ENCODE measurements at regions not wholly inside any gene's neighbourhood (a gene's known extent, or its start where the extent isn't known, plus 50 kb on each side); places are given as distances from the start of the nearest gene placed in this dataset.

- ChIA-PET CTCF (ENCODE audit: low intra/inter-chr PET ratio, low total read pairs) (no interaction called here), POLR2A (no interaction called here)
- in situ Hi-C loops (cut with HindIII; ENCODE audit: extremely low pct_ligation_motif_present, low pct_unique_long_range_greater_than_20kb), result no loop called here
- WGBS (ENCODE audit: low lambda C conversion rate), result 73% methylated on average over 2 of the region's 2 CpGs
- TF ChIP-seq SNAPC5 (CRISPR knock-in tag; IDR thresholded peaks at IDR 0.05; ENCODE audit: borderline replicate concordance) (no peak), KLF12 (CRISPR knock-in tag; IDR thresholded peaks at IDR 0.05; ENCODE audit: borderline replicate concordance) (no peak), FUBP1 (CRISPR knock-in tag; IDR thresholded peaks at IDR 0.05; ENCODE audit: borderline replicate concordance) (no peak), ZSCAN5A (CRISPR knock-in tag; IDR thresholded peaks at IDR 0.05; ENCODE audit: borderline replicate concordance) (no peak), PLRG1 (conservative IDR thresholded peaks at IDR 0.05) (no peak), CENPX (CRISPR knock-in tag; IDR thresholded peaks at IDR 0.05) (no peak), MAFG (CRISPR knock-in tag; IDR thresholded peaks at IDR 0.05) (no peak), ZNF781 (CRISPR knock-in tag; IDR thresholded peaks at IDR 0.05; ENCODE audit: borderline replicate concordance, not compliant biosample characterization) (no peak), SATB2 (CRISPR knock-in tag; IDR thresholded peaks at IDR 0.05) (no peak)
- H3K4me1 ChIP-seq (ENCODE audit: insufficient read depth, low read length), result peaks cover 62% of the 10 kb centered on the region
- no peaks in the 10 kb centered on the region for H3K27me3 ChIP-seq (ENCODE audit: control insufficient read depth in 1 of 2, insufficient read depth in 2 of 2, low read length in 2 of 2)
- H4K20me1 ChIP-seq (ENCODE audit: insufficient read depth, low read length), result no peaks in the 10 kb centered on the region
- DNase-seq (ENCODE audit: low spot score) (no peak), FAIRE-seq (no peak), ATAC-seq (no peak)
- no peak overlapping the region for H3K4me3 ChIP-seq (replicated peaks in 1 of 3; ENCODE audit: insufficient read depth in 1 of 3, low read depth in 2 of 3, low read length in 3 of 3)
- no peak overlapping the region for H2AFZ ChIP-seq (ENCODE audit: low read length)
- BruUV-seq (replicated peaks), result no TSS peak
- H3K9ac ChIP-seq (ENCODE audit: insufficient read depth, low read depth, low read length), result no peak overlapping the region
- H3K4me2 ChIP-seq (ENCODE audit: low read depth, low read length), result no peak overlapping the region
- no peaks in the 10 kb centered on the region for H3K79me2 ChIP-seq (ENCODE audit: insufficient read depth, low read length)
- intact Hi-C loops (cut with micrococcal nuclease; ENCODE audit: unreplicated experiment), result no loop called here
- H3K9me3 ChIP-seq (ENCODE audit: low read length), result no peaks in the 10 kb centered on the region
- no peak overlapping the region for H3K27ac ChIP-seq (ENCODE audit: extremely low read length, insufficient read depth, low read length)
- no peaks in the 10 kb centered on the region for H3K36me3 ChIP-seq (replicated peaks in 1 of 2; ENCODE audit: control insufficient read depth in 1 of 2, insufficient read depth in 2 of 2, low read length in 2 of 2)
Observed at GRCh38 chr1:200294241-200294640, 115.6 kb downstream of the ZNF281 start.

Data from HepG2 (cell line).